GM12878 (cell line): ENCODE measurements at regions not wholly inside any gene's neighbourhood (a gene's known extent, or its start where the extent isn't known, plus 50 kb on each side); places are given as distances from the start of the nearest gene placed in this dataset.
"Not testable (repeated sequence)": the region's sequence is repeated elsewhere in the genome, so short reads cannot be mapped to it uniquely, and the experiment has no call there.

Experiments
- ATAC-seq: fragments of 200-7000 bp; cut with Tn5 transposase; 3 replicates; pipeline ENCODE4 v1.9.1; 2020; ENCODE audit warnings: mild to moderate bottlenecking, moderate library complexity
- BruUV-seq: library from RNA; stranded (reverse); fragments of 400-500 nt; replicated peaks from 2 replicates; lab custom pipeline; 2021; lab: Mats Ljungman, UMichigan
- CTCF ChIA-PET: fragments of 300-600 bp; sonication (Branson Sonifier 250); formaldehyde crosslinking; extraction: SDS; loops from one replicate; lab custom pipeline; 2021; ENCODE audit warnings: inconsistent platforms; lab: Yijun Ruan, JAX
- POLR2A ChIA-PET: fragments of 350-600 bp; formaldehyde crosslinking; extraction: SDS; loops from one replicate; lab custom pipeline; 2021; ENCODE audit warnings: inconsistent platforms; lab: Charles Lee
- RAD21 ChIA-PET: fragments of 300-600 bp; sonication (Branson Sonifier 250); formaldehyde crosslinking; loops from one replicate; lab custom pipeline; 2023; ENCODE audit warnings: antibody characterized with exemption; ENCODE audit not compliant: unreplicated experiment; lab: Charles Lee
- SMC1A ChIA-PET: fragments of 300-600 bp; sonication (Branson Sonifier 250); formaldehyde crosslinking; loops from one replicate; lab custom pipeline; 2023; ENCODE audit not compliant: unreplicated experiment, uncharacterized antibody; lab: Charles Lee
- DNase-seq: peaks from one replicate; pipeline ENCODE4 v3.0.0-alpha.2; 2011; ENCODE audit warnings: low read depth, low spot score
- FAIRE-seq: peaks from 3 replicates; lab custom pipeline; 2011; peaks lifted over from hg19 to GRCh38; lab: Jason Lieb, UNC
- H2AFZ ChIP-seq: 2 replicates; pipeline ENCODE4 v1.6.0; 2011; ENCODE audit warnings: low read depth, low read length, control low read depth; ENCODE audit not compliant: control insufficient read depth
- H3K27ac ChIP-seq: 2 replicates; pipeline ENCODE4 v1.5.1; 2011; ENCODE audit warnings: control low read depth; ENCODE audit not compliant: control insufficient read depth, insufficient read depth
- H3K27me3 ChIP-seq, 2 experiments: replicated peaks in 1 of 2; 2 replicates each; pipeline versions ENCODE4 v1.6.0 to v1.6.1; 2011; ENCODE audit warnings: low read length in 1 of 2; ENCODE audit not compliant: control insufficient read depth in 2 of 2, insufficient read depth in 2 of 2
- H3K36me3 ChIP-seq, 2 experiments: 2 replicates each; pipeline ENCODE4 v1.5.1; 2011; ENCODE audit warnings: low read length in 1 of 2; ENCODE audit not compliant: control insufficient read depth in 2 of 2, insufficient read depth in 2 of 2
- H3K4me1 ChIP-seq: 2 replicates; pipeline ENCODE4 v1.6.1; 2011; ENCODE audit warnings: mild to moderate bottlenecking, low read length, moderate library complexity, mixed read lengths; ENCODE audit not compliant: control insufficient read depth, insufficient read depth
- H3K4me2 ChIP-seq: 2 replicates; pipeline ENCODE4 v1.6.0; 2011; ENCODE audit warnings: control low read depth; ENCODE audit not compliant: control insufficient read depth, insufficient read depth
- H3K4me3 ChIP-seq: fragments of 200-600 bp; sonication (generic); 2 replicates; pipeline ENCODE4 v1.5.1; 2016
- H3K79me2 ChIP-seq: 2 replicates; pipeline ENCODE4 v1.6.0; 2011; ENCODE audit warnings: low read length; ENCODE audit not compliant: control insufficient read depth, insufficient read depth
- H3K9ac ChIP-seq: 2 replicates; pipeline ENCODE4 v1.8.0; 2011; ENCODE audit warnings: low read length, control low read depth, mixed read lengths; ENCODE audit not compliant: control insufficient read depth, insufficient read depth
- H3K9me3 ChIP-seq: replicated peaks from 3 replicates; pipeline ENCODE4 v1.5.1; 2011; ENCODE audit warnings: mild to moderate bottlenecking, low read length; ENCODE audit not compliant: control insufficient read depth, insufficient read depth
- H4K20me1 ChIP-seq: 2 replicates; pipeline ENCODE4 v1.6.0; 2011; ENCODE audit not compliant: control insufficient read depth, insufficient read depth
- KLF5 ChIP-seq: fragments of 450-650 bp; IDR thresholded peaks from 2 replicates; pipeline ENCODE4 v1.6.1; 2014; ENCODE audit warnings: mild to moderate bottlenecking; ENCODE audit not compliant: partially characterized antibody
- SUPT20H ChIP-seq: IDR thresholded peaks from 2 replicates; pipeline ENCODE4 v1.6.1; 2011; ENCODE audit warnings: low read depth, mild to moderate bottlenecking, low read length, moderate library complexity, borderline replicate concordance; ENCODE audit not compliant: control insufficient read depth
- ZNF274 ChIP-seq: IDR thresholded peaks from one replicate; pipeline ENCODE4 v1.8.0; 2011; ENCODE audit not compliant: insufficient read length, insufficient read depth
- ZNF384 ChIP-seq: IDR thresholded peaks from 2 replicates; pipeline ENCODE4 v1.6.1; 2012; ENCODE audit warnings: low read depth, mild to moderate bottlenecking, low read length, improper control_type of control experiment, borderline replicate concordance
- WGBS: methylation state at CpG from one replicate; pipeline ENCODE4 v1.1.6; 2016; ENCODE audit warnings: low lambda C conversion rate; ENCODE audit not compliant: insufficient replicate concordance, insufficient coverage; ENCODE audit errors: missing lambda C conversion rate; 5-methylcytosine and 5-hydroxymethylcytosine counted together
- in situ Hi-C: fragments of 300-500 bp; cut with MboI; formaldehyde crosslinking; loops from 9 replicates; pipeline ENCODE4 v1.14.3; 2018; ENCODE audit warnings: mixed read lengths
- intact Hi-C: fragments of 100-400 bp; cut with micrococcal nuclease; formaldehyde crosslinking; loops from one replicate; pipeline ENCODE4 v1.14.2; 2022; ENCODE audit not compliant: unreplicated experiment

DNA sequence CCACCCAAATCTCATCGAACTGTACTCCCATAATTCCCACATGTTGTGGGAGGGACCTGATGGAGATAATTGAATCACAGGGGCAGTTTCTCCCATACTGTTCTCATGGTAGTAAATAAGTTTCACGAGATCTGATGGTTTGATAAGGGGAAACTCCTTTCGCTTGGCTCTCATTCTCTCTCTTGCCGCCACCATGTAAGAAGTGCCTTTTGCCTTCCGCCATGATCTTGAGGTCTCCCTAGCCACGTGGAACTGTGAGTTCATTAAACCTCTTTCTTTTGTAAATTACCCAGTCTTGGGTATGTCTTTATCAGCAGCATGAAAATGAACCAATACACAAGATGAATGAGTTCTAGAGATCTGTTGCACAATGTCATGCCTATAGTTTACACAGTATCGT is 82.5 kb downstream of the SETD4 start:
- H3K27me3 ChIP-seq, H3K4me2 ChIP-seq, SMC1A ChIA-PET, in situ Hi-C loops, H4K20me1 ChIP-seq, H3K4me1 ChIP-seq, H3K79me2 ChIP-seq, H3K36me3 ChIP-seq, intact Hi-C loops, H2AFZ ChIP-seq, BruUV-seq, H3K9me3 ChIP-seq, H3K27ac ChIP-seq, POLR2A ChIA-PET, CTCF ChIA-PET, H3K4me3 ChIP-seq, RAD21 ChIA-PET, FAIRE-seq, DNase-seq, H3K9ac ChIP-seq, ATAC-seq: not testable (repeated sequence)
- 49% methylated on average over 7 of the region's 7 CpGs for WGBS

DNA sequence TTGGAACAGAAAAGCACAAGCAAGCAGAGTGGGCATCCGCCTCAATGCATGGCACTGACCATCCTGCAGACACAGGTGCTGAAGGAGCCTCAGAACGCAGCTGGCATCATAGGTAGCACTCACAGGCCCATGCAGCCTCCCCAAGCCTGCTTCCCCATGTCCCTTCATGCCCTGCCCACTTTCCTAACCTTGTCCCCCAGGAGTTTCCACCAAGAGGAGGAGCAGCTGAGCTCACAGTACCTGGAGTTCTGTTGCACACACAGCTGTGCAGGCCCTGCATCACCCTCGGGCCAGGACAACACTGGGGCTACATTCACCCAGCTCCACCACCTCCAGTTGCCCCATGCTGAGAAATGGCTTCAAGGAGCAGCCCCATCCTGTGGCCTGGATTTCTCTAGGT is 83.4 kb downstream of the SETD4 start:
- in situ Hi-C loops = no loop called here
- ChIA-PET CTCF (no interaction called here), SMC1A (no interaction called here), RAD21 (no interaction called here), POLR2A (no interaction called here)
- no peaks in the 10 kb centered on the region for H4K20me1 ChIP-seq
- H3K79me2 ChIP-seq = no peaks in the 10 kb centered on the region
- H3K4me3 ChIP-seq = no peak overlapping the region
- peaks cover 2% of the 10 kb centered on the region; the same call in 2 of the 3 replicates for H3K9me3 ChIP-seq
- no peak for DNase-seq
- H2AFZ ChIP-seq = no peak overlapping the region
- no peak for ATAC-seq
- intact Hi-C loops = no loop called here
- no peak overlapping the region for H3K9ac ChIP-seq
- H3K4me1 ChIP-seq = no peaks in the 10 kb centered on the region
- H3K36me3 ChIP-seq = no peaks in the 10 kb centered on the region
- TF ChIP-seq KLF5 (no peak), ZNF384 (no peak), SUPT20H (no peak), ZNF274 (no peak)
- TF ChIP-seq, all 136 proteins: peak for 0
- FAIRE-seq = no peak
- no peak overlapping the region for H3K4me2 ChIP-seq
- H3K27me3 ChIP-seq = no peaks in the 10 kb centered on the region
- no peak overlapping the region for H3K27ac ChIP-seq
- 10% methylated on average over 3 of the region's 3 CpGs for WGBS
- no TSS peak for BruUV-seq
